DMS79 treated with DMSO at 0.1 percent for 48 hours (cell line): ENCODE measurements at regions not wholly inside any gene's neighbourhood (a gene's known extent, or its start where the extent isn't known, plus 50 kb on each side); places are given as distances from the start of the nearest gene placed in this dataset.

ENCODE experiments used
- DNase-seq: peaks from one replicate; lab custom pipeline; 2025; lab: John Stamatoyannopoulos, UW

- no peak for DNase-seq
Measured at GRCh38 chr11:108994887-108995286, 330.0 kb downstream of the DDX10 start.

- DNase-seq, result no peak
Measured at GRCh38 chr11:108997826-108998225, 333.0 kb downstream of the DDX10 start.

GRCh38 chr11:109000531-109000930 is 335.7 kb downstream of the DDX10 start:
- no peak for DNase-seq

GRCh38 chr11:109001585-109001984 is 336.7 kb downstream of the DDX10 start:
- DNase-seq, result no peak

GRCh38 chr11:109012991-109013390 is 348.1 kb downstream of the DDX10 start:
- no peak for DNase-seq

- DNase-seq, result no peak
Measured at GRCh38 chr11:109015283-109015682, 350.4 kb downstream of the DDX10 start.

- DNase-seq, result no peak
Measured at GRCh38 chr11:109016724-109017123, 351.9 kb downstream of the DDX10 start.

GRCh38 chr11:109017489-109017888 is 352.6 kb downstream of the DDX10 start:
- DNase-seq, result no peak

- no peak for DNase-seq
Measured at GRCh38 chr11:109018639-109019038, 353.8 kb downstream of the DDX10 start.

- DNase-seq, result no peak
Measured at GRCh38 chr11:109019342-109019936, 354.6 kb downstream of the DDX10 start.

- DNase-seq, result no peak
Measured at GRCh38 chr11:109023036-109023435, 358.2 kb downstream of the DDX10 start.

- DNase-seq, result no peak
Measured at GRCh38 chr11:109026891-109027489, 362.1 kb downstream of the DDX10 start.

GRCh38 chr11:109027851-109028250 is 363.0 kb downstream of the DDX10 start:
- DNase-seq, result no peak

GRCh38 chr11:109029927-109030326 is 365.1 kb downstream of the DDX10 start:
- DNase-seq, result no peak

GRCh38 chr11:109033627-109034338 is 368.9 kb downstream of the DDX10 start:
- DNase-seq, result no peak

- DNase-seq, result no peak
Measured at GRCh38 chr11:109034339-109034696, 369.4 kb downstream of the DDX10 start.

- no peak for DNase-seq
Measured at GRCh38 chr11:109035284-109035683, 370.4 kb downstream of the DDX10 start.

- no peak for DNase-seq
Measured at GRCh38 chr11:109036011-109036410, 371.1 kb downstream of the DDX10 start.

- DNase-seq, result no peak
Measured at GRCh38 chr11:109037856-109038780, 373.2 kb downstream of the DDX10 start.

GRCh38 chr11:109039611-109040010 is 374.7 kb downstream of the DDX10 start:
- no peak for DNase-seq

GRCh38 chr11:109040303-109040702 is 375.4 kb downstream of the DDX10 start:
- no peak for DNase-seq

- no peak for DNase-seq
Measured at GRCh38 chr11:109041876-109042275, 377.0 kb downstream of the DDX10 start.
